DOHH2 (cell line): ENCODE measurements at regions not wholly inside any gene's neighbourhood (a gene's known extent, or its start where the extent isn't known, plus 50 kb on each side); places are given as distances from the start of the nearest gene placed in this dataset.

ENCODE experiments used
- H3F3A ChIP-seq: fragments of 200-600 bp; sonication (generic), shearing (Covaris generic); 2 replicates; pipeline ENCODE4 v1.6.0; 2016; ENCODE audit warnings: antibody characterized with exemption, mild to moderate bottlenecking; ENCODE audit not compliant: control insufficient read depth, insufficient read depth
- H3K27ac ChIP-seq: fragments of 200-600 bp; sonication (generic); 2 replicates; pipeline ENCODE4 v1.5.1; 2014; ENCODE audit warnings: low read depth, mild to moderate bottlenecking, low read length, moderate library complexity
- H3K27me3 ChIP-seq: fragments of 200-600 bp; sonication (generic); 2 replicates; pipeline ENCODE4 v1.6.1; 2014; ENCODE audit warnings: mild to moderate bottlenecking, low read length, mixed read lengths; ENCODE audit not compliant: control insufficient read depth
- H3K36me3 ChIP-seq: fragments of 200-600 bp; sonication (generic); 2 replicates; pipeline ENCODE4 v1.6.1; 2014; ENCODE audit warnings: mild to moderate bottlenecking, low read length, moderate library complexity, mixed read lengths; ENCODE audit not compliant: control insufficient read depth
- H3K4me1 ChIP-seq: fragments of 200-600 bp; sonication (generic); 2 replicates; pipeline ENCODE4 v1.6.1; 2014; ENCODE audit warnings: mild to moderate bottlenecking, low read length, mixed read lengths; ENCODE audit not compliant: control insufficient read depth
- H3K4me2 ChIP-seq: fragments of 200-600 bp; sonication (generic); 2 replicates; pipeline ENCODE4 v1.6.0; 2014; ENCODE audit warnings: mild to moderate bottlenecking, low read length, moderate library complexity
- H3K4me3 ChIP-seq: fragments of 200-600 bp; sonication (generic); 2 replicates; pipeline ENCODE4 v1.5.1; 2014; ENCODE audit warnings: mild to moderate bottlenecking, low read length, mixed read lengths
- H3K79me2 ChIP-seq: fragments of 200-600 bp; sonication (generic); 2 replicates; pipeline ENCODE4 v1.6.1; 2014; ENCODE audit warnings: mild to moderate bottlenecking, low read length, mixed read lengths; ENCODE audit not compliant: control insufficient read depth
- H3K9me2 ChIP-seq: fragments of 200-600 bp; sonication (generic); replicated peaks from 2 replicates; pipeline ENCODE4 v1.6.1; 2014; ENCODE audit warnings: mild to moderate bottlenecking, low read length, mixed read lengths; ENCODE audit not compliant: control insufficient read depth
- H3K9me3 ChIP-seq: fragments of 200-600 bp; sonication (generic); 2 replicates; pipeline ENCODE4 v1.6.1; 2014; ENCODE audit warnings: antibody characterized with exemption, low read length, mixed read lengths; ENCODE audit not compliant: control insufficient read depth, insufficient read depth
- H4K20me1 ChIP-seq: fragments of 200-600 bp; sonication (generic); 2 replicates; pipeline ENCODE4 v1.6.0; 2014; ENCODE audit warnings: low read depth, mild to moderate bottlenecking, antibody characterized with exemption, low read length, moderate library complexity; ENCODE audit not compliant: control insufficient read depth, insufficient read depth
- EZH2phosphoT487 ChIP-seq: fragments of 200-600 bp; sonication (generic); IDR thresholded peaks from 2 replicates; pipeline ENCODE4 v1.6.1; 2017; ENCODE audit warnings: borderline replicate concordance, mild to moderate bottlenecking, antibody characterized with exemption, low read length, moderate library complexity, mixed read lengths
- TF ChIP-seq, protein P1 (sequence below): fragments of 200-600 bp; sonication (generic); IDR thresholded peaks from one replicate; pipeline ENCODE4 v1.5.1; 2014; ENCODE audit warnings: antibody characterized with exemption, mild to moderate bottlenecking, low read depth, low read length; ENCODE audit not compliant: poor library complexity, severe bottlenecking

DNA sequence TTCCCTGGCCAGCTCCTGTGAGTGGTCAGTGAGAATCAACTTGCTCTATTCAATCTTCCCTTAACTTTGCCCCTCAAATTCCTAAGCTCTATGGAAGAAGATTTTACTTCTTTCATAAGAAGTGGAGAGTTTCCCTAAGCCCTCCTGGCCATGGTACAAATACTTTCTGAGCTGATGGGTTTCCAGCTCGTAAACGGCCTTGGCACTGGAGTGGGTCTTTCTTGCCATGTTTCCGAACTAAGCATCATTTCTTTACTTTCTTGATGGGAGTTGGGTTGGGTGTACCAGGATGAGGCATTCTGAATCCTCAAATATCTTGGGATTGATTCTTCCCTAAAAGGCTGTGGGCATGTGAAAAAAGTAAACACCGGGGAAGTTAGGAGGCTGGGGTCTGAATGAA lies 72.5 kb downstream of the ACKR3 start:
- no peaks in the 10 kb centered on the region for H3K4me1 ChIP-seq
- H3K27ac ChIP-seq: no peak overlapping the region
- H3F3A ChIP-seq: no peaks in the 10 kb centered on the region
- H3K4me2 ChIP-seq: no peak overlapping the region
- peaks cover 4% of the 10 kb centered on the region; the same call in 1 of the 2 replicates for H3K27me3 ChIP-seq
- H4K20me1 ChIP-seq: no peaks in the 10 kb centered on the region
- H3K9me2 ChIP-seq: no peaks in the 10 kb centered on the region
- no peak overlapping the region for H3K4me3 ChIP-seq
- H3K79me2 ChIP-seq: no peaks in the 10 kb centered on the region
- H3K9me3 ChIP-seq: no peaks in the 10 kb centered on the region
- no peaks in the 10 kb centered on the region for H3K36me3 ChIP-seq
- no peak for TF ChIP-seq EZH2phosphoT487
- TF ChIP-seq, protein P1, sequence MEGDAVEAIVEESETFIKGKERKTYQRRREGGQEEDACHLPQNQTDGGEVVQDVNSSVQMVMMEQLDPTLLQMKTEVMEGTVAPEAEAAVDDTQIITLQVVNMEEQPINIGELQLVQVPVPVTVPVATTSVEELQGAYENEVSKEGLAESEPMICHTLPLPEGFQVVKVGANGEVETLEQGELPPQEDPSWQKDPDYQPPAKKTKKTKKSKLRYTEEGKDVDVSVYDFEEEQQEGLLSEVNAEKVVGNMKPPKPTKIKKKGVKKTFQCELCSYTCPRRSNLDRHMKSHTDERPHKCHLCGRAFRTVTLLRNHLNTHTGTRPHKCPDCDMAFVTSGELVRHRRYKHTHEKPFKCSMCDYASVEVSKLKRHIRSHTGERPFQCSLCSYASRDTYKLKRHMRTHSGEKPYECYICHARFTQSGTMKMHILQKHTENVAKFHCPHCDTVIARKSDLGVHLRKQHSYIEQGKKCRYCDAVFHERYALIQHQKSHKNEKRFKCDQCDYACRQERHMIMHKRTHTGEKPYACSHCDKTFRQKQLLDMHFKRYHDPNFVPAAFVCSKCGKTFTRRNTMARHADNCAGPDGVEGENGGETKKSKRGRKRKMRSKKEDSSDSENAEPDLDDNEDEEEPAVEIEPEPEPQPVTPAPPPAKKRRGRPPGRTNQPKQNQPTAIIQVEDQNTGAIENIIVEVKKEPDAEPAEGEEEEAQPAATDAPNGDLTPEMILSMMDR: no peak

DNA sequence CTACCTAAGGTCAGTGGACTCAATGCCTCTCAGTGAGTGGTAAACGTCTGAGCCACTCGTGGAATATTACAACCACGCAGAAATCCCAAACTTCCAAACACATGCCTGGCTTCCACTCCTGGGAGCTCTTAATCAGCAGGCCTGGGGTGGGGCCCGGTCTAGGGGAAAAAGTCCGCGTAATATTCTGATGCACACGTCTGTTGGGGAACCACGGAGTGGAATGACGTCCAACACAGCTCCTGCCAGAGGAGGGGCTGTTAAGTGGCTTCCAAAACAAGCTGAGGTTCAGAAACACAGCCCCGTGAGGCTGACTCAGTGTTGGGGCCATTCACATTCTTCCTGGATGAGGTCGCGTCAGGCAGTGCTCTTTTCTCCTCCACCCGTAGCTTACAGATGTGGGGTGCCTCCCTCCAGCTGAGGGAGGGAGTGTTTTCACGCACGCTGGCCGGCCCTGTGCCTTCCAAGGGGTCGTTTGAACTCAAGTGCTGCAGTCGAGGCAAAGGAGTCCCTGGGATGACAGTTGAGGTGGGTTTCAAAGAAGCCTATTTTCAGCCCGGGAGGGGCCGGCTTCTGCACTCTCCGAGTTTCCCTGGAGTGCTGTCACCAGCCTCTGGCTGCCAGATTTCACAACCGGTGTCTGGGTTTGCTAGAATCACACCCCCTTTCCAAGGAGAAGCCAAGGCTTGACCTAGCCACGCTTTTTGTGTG lies 73.1 kb downstream of the ACKR3 start:
- H4K20me1 ChIP-seq: no peaks in the 10 kb centered on the region
- H3K79me2 ChIP-seq: no peaks in the 10 kb centered on the region
- peaks cover 4% of the 10 kb centered on the region; the same call in 1 of the 2 replicates for H3K27me3 ChIP-seq
- no peak overlapping the region for H3K4me2 ChIP-seq
- no peaks in the 10 kb centered on the region for H3K9me3 ChIP-seq
- no peaks in the 10 kb centered on the region for H3K9me2 ChIP-seq
- H3K36me3 ChIP-seq: no peaks in the 10 kb centered on the region
- no peaks in the 10 kb centered on the region for H3F3A ChIP-seq
- H3K4me1 ChIP-seq: no peaks in the 10 kb centered on the region
- TF ChIP-seq, protein P1: no peak
- TF ChIP-seq EZH2phosphoT487: no peak
- no peak overlapping the region for H3K27ac ChIP-seq
- no peak overlapping the region for H3K4me3 ChIP-seq

DNA sequence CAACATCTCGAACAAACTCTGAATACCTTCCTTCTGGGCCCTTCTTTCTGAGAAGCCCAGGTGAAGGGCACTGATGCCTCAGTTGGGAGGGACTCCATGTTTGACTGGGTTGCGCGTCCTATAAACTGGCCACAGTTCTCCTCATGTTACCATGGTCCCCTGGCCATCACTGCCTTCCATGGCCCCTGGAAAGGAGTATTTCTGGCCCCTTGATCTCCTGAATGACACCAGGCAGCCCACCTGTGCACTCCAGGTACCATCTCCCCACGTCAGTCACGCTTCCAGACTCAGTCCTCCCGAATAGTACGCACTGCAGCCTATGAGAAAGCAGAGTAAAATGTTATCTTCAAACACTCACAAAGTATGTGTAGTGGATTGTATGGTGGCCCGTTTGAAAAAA lies 73.9 kb downstream of the ACKR3 start:
- TF ChIP-seq, protein P1: no peak
- TF ChIP-seq EZH2phosphoT487: no peak
- H4K20me1 ChIP-seq: no peaks in the 10 kb centered on the region
- H3K4me3 ChIP-seq: no peak overlapping the region
- H3F3A ChIP-seq: no peaks in the 10 kb centered on the region
- H3K27ac ChIP-seq: no peak overlapping the region
- no peak overlapping the region for H3K4me2 ChIP-seq
- H3K27me3 ChIP-seq: peaks cover 4% of the 10 kb centered on the region; the same call in 1 of the 2 replicates
- no peaks in the 10 kb centered on the region for H3K36me3 ChIP-seq
- no peaks in the 10 kb centered on the region for H3K4me1 ChIP-seq
- no peaks in the 10 kb centered on the region for H3K9me2 ChIP-seq
- H3K9me3 ChIP-seq: no peaks in the 10 kb centered on the region
- H3K79me2 ChIP-seq: no peaks in the 10 kb centered on the region
